K562 (cell line): ENCODE measurements at regions not wholly inside any gene's neighbourhood (a gene's known extent, or its start where the extent isn't known, plus 50 kb on each side); places are given as distances from the start of the nearest gene placed in this dataset.

Source experiments
- ATAC-seq: fragments of 200-7000 bp; cut with Tn5 transposase; 3 replicates; pipeline ENCODE4 v1.9.1; 2020; ENCODE audit warnings: moderate library complexity
- BruUV-seq: library from RNA; stranded (reverse); fragments of 400-500 nt; replicated peaks from 2 replicates; lab custom pipeline; 2021; lab: Mats Ljungman, UMichigan
- CTCF ChIA-PET: fragments of 300-600 bp; formaldehyde crosslinking; extraction: SDS; loops from one replicate; lab custom pipeline; 2021; ENCODE audit warnings: low intra/inter-chr PET ratio; lab: Yijun Ruan, JAX
- POLR2A ChIA-PET: fragments of 300-600, 350-650 bp; sonication (Branson Sonifier 250); formaldehyde crosslinking; extraction: SDS; loops from one replicate; lab custom pipeline; 2021; ENCODE audit warnings: antibody characterized with exemption, inconsistent platforms; lab: Yijun Ruan, JAX
- DNase-seq, 4 experiments: peaks; one replicate each; pipeline versions ENCODE4 v3.0.0 to v3.0.0-alpha.2; 2011 to 2018; ENCODE audit warnings: low spot score in 3 of 4, mixed read lengths in 3 of 4; ENCODE audit errors: extremely low read depth in 1 of 4
- FAIRE-seq: peaks from 2 replicates; lab custom pipeline; 2011; peaks lifted over from hg19 to GRCh38; lab: Jason Lieb, UNC
- H2AFZ ChIP-seq: 2 replicates; pipeline ENCODE4 v1.6.0; 2011; ENCODE audit warnings: low read depth, low read length, control low read depth, inconsistent platforms
- H3K27ac ChIP-seq: fragments of 200-600 bp; 3 replicates; pipeline ENCODE4 v1.8.0; 2011; ENCODE audit warnings: low read depth, mild to moderate bottlenecking, control low read depth, inconsistent platforms, low read length, moderate library complexity, mixed read lengths; ENCODE audit errors: extremely low read depth
- H3K27me3 ChIP-seq, 2 experiments: fragments of 300-600 bp in 1 of 2; 2 replicates in 1 of 2; 3 replicates in 1 of 2; pipeline versions ENCODE4 v1.6.0 to v1.8.0; 2011; ENCODE audit warnings: inconsistent platforms in 2 of 2, low read length in 2 of 2, mild to moderate bottlenecking in 1 of 2, mixed read lengths in 1 of 2, moderate library complexity in 1 of 2; ENCODE audit not compliant: control insufficient read depth in 2 of 2, insufficient read depth in 2 of 2
- H3K36me3 ChIP-seq: fragments of 300-600 bp; 3 replicates; pipeline ENCODE4 v1.8.0; 2011; ENCODE audit warnings: mild to moderate bottlenecking, low read length, inconsistent platforms; ENCODE audit not compliant: control insufficient read depth, insufficient read depth
- H3K4me1 ChIP-seq, 2 experiments: fragments of 200-600 bp in 1 of 2; replicated peaks in 1 of 2; 2 replicates in 1 of 2; 3 replicates in 1 of 2; pipeline versions ENCODE4 v1.5.1 to v1.8.0; 2011; ENCODE audit warnings: inconsistent platforms in 2 of 2, low read length in 2 of 2, mild to moderate bottlenecking in 1 of 2, mixed read lengths in 1 of 2, moderate library complexity in 1 of 2; ENCODE audit not compliant: control insufficient read depth in 2 of 2, insufficient read depth in 2 of 2
- H3K4me2 ChIP-seq: 2 replicates; pipeline ENCODE4 v1.6.1; 2011; ENCODE audit warnings: low read length, control low read depth, inconsistent platforms, mixed read lengths; ENCODE audit not compliant: insufficient read depth
- H3K4me3 ChIP-seq: fragments of 200-600 bp; sonication (generic), shearing (Covaris generic); 2 replicates; pipeline ENCODE4 v1.5.1; 2016; ENCODE audit warnings: control low read depth, inconsistent platforms
- H3K79me2 ChIP-seq: fragments of 200-600 bp; 3 replicates; pipeline ENCODE4 v1.8.0; 2011; ENCODE audit warnings: low read length, inconsistent platforms; ENCODE audit not compliant: control insufficient read depth, insufficient read depth
- H3K9ac ChIP-seq, 2 experiments: 2 replicates each; pipeline versions ENCODE4 v1.6.0 to v1.6.1; 2011; ENCODE audit warnings: low read depth in 2 of 2, low read length in 2 of 2, control low read depth in 1 of 2, inconsistent platforms in 1 of 2, mild to moderate bottlenecking in 1 of 2, mixed read lengths in 1 of 2; ENCODE audit not compliant: insufficient read depth in 1 of 2
- H3K9me1 ChIP-seq: one replicate; pipeline ENCODE4 v1.6.0; 2011; ENCODE audit warnings: inconsistent platforms, mild to moderate bottlenecking, low read length, moderate library complexity; ENCODE audit not compliant: control insufficient read depth, insufficient read depth
- H3K9me3 ChIP-seq: replicated peaks from 2 replicates; pipeline ENCODE4 v1.5.1; 2011; ENCODE audit warnings: low read depth, low read length, inconsistent platforms; ENCODE audit not compliant: control insufficient read depth, insufficient read depth
- H4K20me1 ChIP-seq: replicated peaks from 2 replicates; pipeline ENCODE4 v1.6.1; 2011; ENCODE audit warnings: low read length, inconsistent platforms, mixed read lengths; ENCODE audit not compliant: control insufficient read depth, insufficient read depth
- ATF7 ChIP-seq: fragments of 450-650 bp; IDR thresholded peaks from 2 replicates; pipeline ENCODE4 v1.7.1; 2014; ENCODE audit warnings: mild to moderate bottlenecking, moderate library complexity
- BRD9 ChIP-seq: fragments of 450-650 bp; IDR thresholded peaks from 2 replicates; pipeline ENCODE4 v1.6.1; 2018; ENCODE audit warnings: low read depth; ENCODE audit not compliant: partially characterized antibody
- DMBX1 ChIP-seq: fragments of 250-450 bp; sonication (Bioruptor Pico); IDR thresholded peaks from 2 replicates; pipeline ENCODE4 v1.8.0; 2022; ENCODE audit warnings: inconsistent platforms, mild to moderate bottlenecking, moderate library complexity, borderline replicate concordance
- ERF ChIP-seq: fragments of 450-650 bp; formaldehyde crosslinking; IDR thresholded peaks from 2 replicates; pipeline ENCODE4 v1.4.0; 2020; ENCODE audit warnings: mild to moderate bottlenecking, mixed read lengths
- ESRRB ChIP-seq: fragments of 250-450 bp; sonication (Bioruptor Pico); IDR thresholded peaks from 2 replicates; pipeline ENCODE4 v1.5.0; 2020; ENCODE audit warnings: mild to moderate bottlenecking, moderate library complexity, borderline replicate concordance
- FOXP1 ChIP-seq: sonication (generic); formaldehyde crosslinking; IDR thresholded peaks from 2 replicates; pipeline ENCODE4 v1.8.0; 2022; ENCODE audit warnings: mild to moderate bottlenecking, missing genetic modification reagents
- GABPB2 ChIP-seq: fragments of 250-450 bp; sonication (Bioruptor Pico); conservative IDR thresholded peaks from 2 replicates; pipeline ENCODE4 v1.5.1; 2021; ENCODE audit warnings: mild to moderate bottlenecking
- GTF2A2 ChIP-seq: IDR thresholded peaks from 2 replicates; pipeline ENCODE4 v1.6.1; 2016; ENCODE audit warnings: mild to moderate bottlenecking, missing genetic modification characterization, missing compliant biosample characterization
- KLF6 ChIP-seq: fragments of 250-450 bp; sonication (Bioruptor Pico); IDR thresholded peaks from 2 replicates; pipeline ENCODE4 v1.4.0; 2020; ENCODE audit warnings: mild to moderate bottlenecking, moderate library complexity, borderline replicate concordance
- MAZ ChIP-seq, 2 experiments: fragments of 450-650 bp in 1 of 2; sonication (generic) in 1 of 2; formaldehyde crosslinking; IDR thresholded peaks in 1 of 2; conservative IDR thresholded peaks in 1 of 2; 2 replicates each; pipeline versions ENCODE4 v1.4.0 to v1.5.0; 2020; ENCODE audit warnings: mild to moderate bottlenecking in 1 of 2, missing genetic modification reagents in 1 of 2
- MCM5 ChIP-seq: fragments of 450-650 bp; IDR thresholded peaks from 2 replicates; pipeline ENCODE4 v1.6.1; 2016; ENCODE audit warnings: low read depth
- MXI1 ChIP-seq: IDR thresholded peaks from 2 replicates; pipeline ENCODE4 v1.6.1; 2011; ENCODE audit warnings: low read depth, mild to moderate bottlenecking, improper control_type of control experiment, low read length
- XRCC4 ChIP-seq: IDR thresholded peaks from one replicate; pipeline ENCODE4 v1.6.1; 2011; ENCODE audit not compliant: insufficient read depth, insufficient read length; ENCODE audit errors: extremely low read depth
- ZFP1 ChIP-seq: fragments of 450-650 bp; formaldehyde crosslinking; IDR thresholded peaks from 2 replicates; pipeline ENCODE4 v1.4.0; 2020; ENCODE audit warnings: mild to moderate bottlenecking, mixed read lengths
- ZNF324 ChIP-seq: fragments of 250-450 bp; sonication (Bioruptor Pico); IDR thresholded peaks from 2 replicates; pipeline ENCODE4 v1.4.0; 2020; ENCODE audit warnings: mild to moderate bottlenecking
- ZNF584 ChIP-seq: fragments of 200-800 bp; sonication (Bioruptor generic); IDR thresholded peaks from 2 replicates; pipeline ENCODE4 v1.6.1; 2016; ENCODE audit warnings: low read depth, mild to moderate bottlenecking, missing genetic modification characterization, missing compliant biosample characterization
- ZNF589 ChIP-seq: fragments of 200-800 bp; sonication (Bioruptor generic); IDR thresholded peaks from 2 replicates; pipeline ENCODE4 v1.6.1; 2016; ENCODE audit warnings: low read depth, missing genetic modification characterization, missing compliant biosample characterization
- ZNF668 ChIP-seq: fragments of 250-450 bp; sonication (Bioruptor Pico); IDR thresholded peaks from 2 replicates; pipeline ENCODE4 v1.8.0; 2022; ENCODE audit warnings: mild to moderate bottlenecking, inconsistent platforms
- ZNF79 ChIP-seq: fragments of 250-450 bp; sonication (Bioruptor Pico); IDR thresholded peaks from 2 replicates; pipeline ENCODE4 v1.4.0; 2020; ENCODE audit warnings: low read depth, mild to moderate bottlenecking, moderate library complexity
- WGBS: fragments of 100-300 bp; shearing (Covaris generic); methylation state at CpG from one replicate; pipeline ENCODE4 v1.1.6; 2016; ENCODE audit warnings: low coverage, mixed read lengths; ENCODE audit not compliant: insufficient coverage; ENCODE audit errors: missing lambda C conversion rate; 5-methylcytosine and 5-hydroxymethylcytosine counted together
- in situ Hi-C: fragments of 300-500 bp; cut with MboI; formaldehyde crosslinking; loops from 4 replicates; pipeline ENCODE4 v1.15.0; 2018; ENCODE audit warnings: inconsistent platforms, mixed read lengths
- intact Hi-C: fragments of 100-400 bp; cut with micrococcal nuclease; formaldehyde crosslinking; loops from 2 replicates; pipeline ENCODE4 v1.14.2; 2022
- TF ChIP-seq, protein P1 (sequence below): fragments of 250-450 bp; sonication (Bioruptor Pico); IDR thresholded peaks from 2 replicates; pipeline ENCODE4 v1.5.0; 2020; ENCODE audit warnings: mild to moderate bottlenecking, borderline replicate concordance

GRCh38 chr1:181172082-181172481, 83.6 kb downstream of the IER5 start:
- H3K4me3 ChIP-seq, result no peak overlapping the region
- DNase-seq (no peak), FAIRE-seq (no peak), ATAC-seq (no peak)
- no peak overlapping the region for H2AFZ ChIP-seq
- CTCF ChIA-PET, result no interaction called here
- no peaks in the 10 kb centered on the region for H3K9me1 ChIP-seq
- H3K79me2 ChIP-seq, result no peaks in the 10 kb centered on the region
- H3K27ac ChIP-seq, result no peak overlapping the region
- in situ Hi-C loops (loop anchor here (25.0 kb wide), 2 partner anchors 535 to 910 kb away; partner anchors contain the start of gene XPR1), intact Hi-C loops (no loop called here)
- no TSS peak for BruUV-seq
- H3K27me3 ChIP-seq, result peaks cover 3 to 10% of the 10 kb centered on the region in 2 experiments; a peak in 4 of 5 replicates
- H4K20me1 ChIP-seq, result no peaks in the 10 kb centered on the region
- 22% methylated on average over 1 of the region's 1 CpG for WGBS
- H3K36me3 ChIP-seq, result no peaks in the 10 kb centered on the region
- H3K9me3 ChIP-seq, result 0 out of 2 replicates have a peak, but pooled peaks cover 2% of the 10 kb centered on the region
- peaks cover 5% of the 10 kb centered on the region in 2 experiments; a peak in 4 of 5 replicates for H3K4me1 ChIP-seq
- POLR2A ChIA-PET, result no interaction called here
- H3K9ac ChIP-seq, result no peak overlapping the region
- no peak overlapping the region for H3K4me2 ChIP-seq
- TF ChIP-seq ZNF668 (no peak), ZNF584 (0 out of 2 replicates have a peak, but pooled peaks have one; percentile 55), ZFP1 (no peak), MXI1 (no peak), ZNF589 (CRISPR knock-in tag) (peak; percentile 44; the same call in 1 of the 2 replicates), ATF7 (no peak), DMBX1 (CRISPR knock-in tag) (peak; percentile 86; the same call in 1 of the 2 replicates), GTF2A2 (peak; percentile 63; the same call in 1 of the 2 replicates), MAZ (CRISPR knock-in tag; conservative IDR thresholded peaks at IDR 0.05 in 1 of 2, IDR thresholded peaks at IDR 0.05 in 1 of 2) (no peak), BRD9 (no peak), FOXP1 (no peak), ERF (CRISPR knock-in tag) (no peak), KLF6 (0 out of 2 replicates have a peak, but pooled peaks have one; percentile 48), ESRRB (no peak), XRCC4 (no peak), MCM5 (no peak), ZNF324 (no peak), ZNF79 (no peak), GABPB2 (no peak)
- TF ChIP-seq, protein P1, sequence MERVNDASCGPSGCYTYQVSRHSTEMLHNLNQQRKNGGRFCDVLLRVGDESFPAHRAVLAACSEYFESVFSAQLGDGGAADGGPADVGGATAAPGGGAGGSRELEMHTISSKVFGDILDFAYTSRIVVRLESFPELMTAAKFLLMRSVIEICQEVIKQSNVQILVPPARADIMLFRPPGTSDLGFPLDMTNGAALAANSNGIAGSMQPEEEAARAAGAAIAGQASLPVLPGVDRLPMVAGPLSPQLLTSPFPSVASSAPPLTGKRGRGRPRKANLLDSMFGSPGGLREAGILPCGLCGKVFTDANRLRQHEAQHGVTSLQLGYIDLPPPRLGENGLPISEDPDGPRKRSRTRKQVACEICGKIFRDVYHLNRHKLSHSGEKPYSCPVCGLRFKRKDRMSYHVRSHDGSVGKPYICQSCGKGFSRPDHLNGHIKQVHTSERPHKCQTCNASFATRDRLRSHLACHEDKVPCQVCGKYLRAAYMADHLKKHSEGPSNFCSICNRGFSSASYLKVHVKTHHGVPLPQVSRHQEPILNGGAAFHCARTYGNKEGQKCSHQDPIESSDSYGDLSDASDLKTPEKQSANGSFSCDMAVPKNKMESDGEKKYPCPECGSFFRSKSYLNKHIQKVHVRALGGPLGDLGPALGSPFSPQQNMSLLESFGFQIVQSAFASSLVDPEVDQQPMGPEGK (CRISPR knock-in tag), result no peak
